GM10266 (cell line): ENCODE measurements at regions not wholly inside any gene's neighbourhood (a gene's known extent, or its start where the extent isn't known, plus 50 kb on each side); places are given as distances from the start of the nearest gene placed in this dataset.
"Not testable (repeated sequence)": the region's sequence is repeated elsewhere in the genome, so short reads cannot be mapped to it uniquely, and the experiment has no call there.

ENCODE experiments used
- DNase-seq: peaks from one replicate; pipeline ENCODE4 v3.0.0; 2012; ENCODE audit errors: extremely low spot score
- CTCF ChIP-seq: IDR thresholded peaks from 2 replicates; pipeline ENCODE4 v1.5.1; 2012; ENCODE audit warnings: mild to moderate bottlenecking, low read depth; ENCODE audit not compliant: control insufficient read depth, insufficient read depth; ENCODE audit errors: missing control alignments

GRCh38 chr3:78249294-78249693 is 1209.4 kb downstream of the ROBO2 start:
- no peak for DNase-seq
- no peak for TF ChIP-seq CTCF

GRCh38 chr3:78253860-78254259 is 1214.0 kb downstream of the ROBO2 start:
- no peak for TF ChIP-seq CTCF
- DNase-seq, result no peak

- no peak for DNase-seq
- no peak for TF ChIP-seq CTCF
These were observed 1215.5 kb downstream of the ROBO2 start for GRCh38 chr3:78255403-78255802.

- no peak for DNase-seq
- TF ChIP-seq CTCF, result no peak
These were observed 1216.2 kb downstream of the ROBO2 start for GRCh38 chr3:78256123-78256522.

GRCh38 chr3:78257951-78258530 is 1218.1 kb downstream of the ROBO2 start:
- TF ChIP-seq CTCF, result no peak
- no peak for DNase-seq

DNA sequence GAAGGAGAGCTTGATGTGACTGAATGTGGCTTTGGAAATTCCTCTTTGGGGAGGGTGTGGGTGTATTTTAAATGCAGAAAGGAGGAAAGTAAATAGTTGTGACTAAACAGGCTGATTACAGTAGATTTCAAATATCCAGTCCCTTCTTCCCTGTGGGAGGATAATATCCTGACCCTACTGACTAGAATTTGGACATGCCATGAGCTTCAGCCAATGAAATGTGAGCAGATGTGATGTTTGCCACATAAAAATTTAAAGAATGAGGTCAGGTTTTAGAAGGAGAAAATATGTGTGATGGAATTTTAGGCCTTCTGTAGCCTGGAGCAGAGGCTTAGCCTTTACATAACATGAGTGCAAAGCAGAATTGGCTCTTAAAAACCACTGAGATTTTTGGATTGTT is 1218.9 kb downstream of the ROBO2 start:
- TF ChIP-seq CTCF, result no peak
- no peak for DNase-seq

GRCh38 chr3:78260388-78260787 is 1220.5 kb downstream of the ROBO2 start:
- TF ChIP-seq CTCF, result no peak
- no peak for DNase-seq

GRCh38 chr3:78266550-78266949 is 1226.7 kb downstream of the ROBO2 start:
- not testable (repeated sequence) for DNase-seq
